DOHH2 (cell line): ENCODE measurements at regions not wholly inside any gene's neighbourhood (a gene's known extent, or its start where the extent isn't known, plus 50 kb on each side); places are given as distances from the start of the nearest gene placed in this dataset.

Experiments used
- H3F3A ChIP-seq: fragments of 200-600 bp; sonication (generic), shearing (Covaris generic); 2 replicates; pipeline ENCODE4 v1.6.0; 2016; ENCODE audit warnings: antibody characterized with exemption, mild to moderate bottlenecking; ENCODE audit not compliant: control insufficient read depth, insufficient read depth
- H3K27ac ChIP-seq: fragments of 200-600 bp; sonication (generic); 2 replicates; pipeline ENCODE4 v1.5.1; 2014; ENCODE audit warnings: low read depth, mild to moderate bottlenecking, low read length, moderate library complexity
- H3K27me3 ChIP-seq: fragments of 200-600 bp; sonication (generic); 2 replicates; pipeline ENCODE4 v1.6.1; 2014; ENCODE audit warnings: mild to moderate bottlenecking, low read length, mixed read lengths; ENCODE audit not compliant: control insufficient read depth
- H3K36me3 ChIP-seq: fragments of 200-600 bp; sonication (generic); 2 replicates; pipeline ENCODE4 v1.6.1; 2014; ENCODE audit warnings: mild to moderate bottlenecking, low read length, moderate library complexity, mixed read lengths; ENCODE audit not compliant: control insufficient read depth
- H3K4me1 ChIP-seq: fragments of 200-600 bp; sonication (generic); 2 replicates; pipeline ENCODE4 v1.6.1; 2014; ENCODE audit warnings: mild to moderate bottlenecking, low read length, mixed read lengths; ENCODE audit not compliant: control insufficient read depth
- H3K4me2 ChIP-seq: fragments of 200-600 bp; sonication (generic); 2 replicates; pipeline ENCODE4 v1.6.0; 2014; ENCODE audit warnings: mild to moderate bottlenecking, low read length, moderate library complexity
- H3K4me3 ChIP-seq: fragments of 200-600 bp; sonication (generic); 2 replicates; pipeline ENCODE4 v1.5.1; 2014; ENCODE audit warnings: mild to moderate bottlenecking, low read length, mixed read lengths
- H3K79me2 ChIP-seq: fragments of 200-600 bp; sonication (generic); 2 replicates; pipeline ENCODE4 v1.6.1; 2014; ENCODE audit warnings: mild to moderate bottlenecking, low read length, mixed read lengths; ENCODE audit not compliant: control insufficient read depth
- H3K9me2 ChIP-seq: fragments of 200-600 bp; sonication (generic); replicated peaks from 2 replicates; pipeline ENCODE4 v1.6.1; 2014; ENCODE audit warnings: mild to moderate bottlenecking, low read length, mixed read lengths; ENCODE audit not compliant: control insufficient read depth
- H3K9me3 ChIP-seq: fragments of 200-600 bp; sonication (generic); 2 replicates; pipeline ENCODE4 v1.6.1; 2014; ENCODE audit warnings: antibody characterized with exemption, low read length, mixed read lengths; ENCODE audit not compliant: control insufficient read depth, insufficient read depth
- H4K20me1 ChIP-seq: fragments of 200-600 bp; sonication (generic); 2 replicates; pipeline ENCODE4 v1.6.0; 2014; ENCODE audit warnings: low read depth, mild to moderate bottlenecking, antibody characterized with exemption, low read length, moderate library complexity; ENCODE audit not compliant: control insufficient read depth, insufficient read depth
- CTCF ChIP-seq: fragments of 200-600 bp; sonication (generic); IDR thresholded peaks from one replicate; pipeline ENCODE4 v1.5.1; 2014; ENCODE audit warnings: antibody characterized with exemption, mild to moderate bottlenecking, low read depth, low read length; ENCODE audit not compliant: poor library complexity, severe bottlenecking
- EZH2phosphoT487 ChIP-seq: fragments of 200-600 bp; sonication (generic); IDR thresholded peaks from 2 replicates; pipeline ENCODE4 v1.6.1; 2017; ENCODE audit warnings: borderline replicate concordance, mild to moderate bottlenecking, antibody characterized with exemption, low read length, moderate library complexity, mixed read lengths

DNA sequence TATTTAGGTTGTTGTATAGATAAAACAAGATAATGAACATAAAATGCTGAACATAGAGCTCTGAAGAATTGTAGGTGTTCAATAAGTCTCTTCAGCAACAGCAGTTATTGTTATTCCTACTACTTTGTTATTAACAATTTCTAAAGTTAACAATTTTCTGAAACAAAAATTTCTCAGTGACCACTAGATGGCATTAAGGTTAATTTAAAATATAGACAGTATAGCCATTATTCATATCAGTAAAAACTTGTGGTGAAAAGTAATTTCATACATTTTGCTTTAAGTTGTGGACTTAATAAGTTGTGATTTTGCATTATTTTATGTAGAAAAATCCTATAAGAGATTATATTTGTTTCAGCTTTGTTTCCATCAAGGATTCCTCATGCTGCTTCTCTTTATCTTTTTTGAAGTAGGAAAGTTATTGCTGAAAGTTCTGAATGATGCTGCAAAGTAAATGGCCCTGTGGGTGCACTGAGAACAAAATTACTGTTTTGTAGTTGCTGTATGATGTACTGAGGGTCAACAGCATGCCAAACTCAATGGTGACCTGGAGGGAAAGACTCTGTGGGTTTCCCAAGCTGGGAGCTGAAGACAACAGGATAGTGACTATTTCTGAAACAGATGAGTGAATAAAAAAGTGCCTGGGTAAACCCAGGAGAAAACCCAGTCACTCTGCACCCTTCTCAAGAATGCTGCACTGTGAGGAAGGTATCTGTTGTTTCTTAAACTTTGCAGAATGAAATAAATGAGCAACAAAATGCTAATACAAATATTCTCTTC is 253.6 kb downstream of the KIF20B start:
- Histone ChIP-seq H3K4me2 (no peak overlapping the region), H3K4me1 (no peaks in the 10 kb centered on the region), H4K20me1 (no peaks in the 10 kb centered on the region), H3K27ac (no peak overlapping the region), H3K36me3 (no peaks in the 10 kb centered on the region), H3K4me3 (no peak overlapping the region), H3K9me2 (no peaks in the 10 kb centered on the region), H3K9me3 (no peaks in the 10 kb centered on the region), H3K79me2 (no peaks in the 10 kb centered on the region), H3K27me3 (no peaks in the 10 kb centered on the region), H3F3A (no peaks in the 10 kb centered on the region)
- TF ChIP-seq CTCF (peak; percentile 59), EZH2phosphoT487 (no peak)

DNA sequence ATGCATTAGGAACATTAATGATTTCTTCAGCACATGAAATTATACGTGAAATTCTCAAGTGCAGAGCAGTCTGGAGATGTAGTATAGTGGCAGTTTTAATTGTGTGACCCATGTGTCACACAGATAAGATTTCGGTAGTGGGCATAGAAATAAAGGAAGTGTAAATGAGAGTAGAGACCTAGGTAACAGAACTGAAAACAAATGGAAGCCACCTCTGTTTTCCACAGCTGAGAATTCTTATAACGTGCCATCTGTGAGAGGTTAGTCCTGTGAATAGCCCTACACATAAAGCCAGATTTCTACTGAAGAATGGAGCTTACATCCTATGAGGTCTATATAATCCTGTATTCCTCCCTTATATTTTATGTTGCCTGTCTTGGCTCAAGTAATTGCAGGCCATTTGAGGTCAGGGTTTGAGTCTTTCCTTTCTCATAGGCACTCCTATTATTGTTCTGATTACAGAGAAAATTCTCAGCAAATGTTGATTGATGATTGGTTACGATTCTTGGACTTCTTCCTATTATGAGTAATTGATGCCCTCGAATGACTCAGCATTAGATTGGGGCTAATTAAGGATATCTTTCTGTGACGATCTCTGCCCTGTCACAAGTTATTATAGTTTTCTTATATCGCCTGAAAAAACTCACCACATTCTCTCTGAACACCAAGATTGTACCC is 258.2 kb downstream of the KIF20B start:
- Histone ChIP-seq H4K20me1 (no peaks in the 10 kb centered on the region), H3K4me2 (no peak overlapping the region), H3K9me2 (no peaks in the 10 kb centered on the region), H3F3A (no peaks in the 10 kb centered on the region), H3K36me3 (no peaks in the 10 kb centered on the region), H3K9me3 (no peaks in the 10 kb centered on the region), H3K79me2 (no peaks in the 10 kb centered on the region), H3K27ac (no peak overlapping the region), H3K4me1 (no peaks in the 10 kb centered on the region), H3K27me3 (no peaks in the 10 kb centered on the region), H3K4me3 (no peak overlapping the region)
- TF ChIP-seq EZH2phosphoT487 (no peak), CTCF (no peak)

GRCh38 chr10:89963451-89964102 is 262.2 kb downstream of the KIF20B start:
- Histone ChIP-seq H3K27ac (no peak overlapping the region), H3K9me3 (no peaks in the 10 kb centered on the region), H3K4me1 (no peaks in the 10 kb centered on the region), H3K9me2 (no peaks in the 10 kb centered on the region), H3K4me2 (no peak overlapping the region), H3K79me2 (no peaks in the 10 kb centered on the region), H3K4me3 (no peak overlapping the region), H3K36me3 (no peaks in the 10 kb centered on the region), H3K27me3 (no peaks in the 10 kb centered on the region), H4K20me1 (no peaks in the 10 kb centered on the region), H3F3A (no peaks in the 10 kb centered on the region)
- no peak for TF ChIP-seq CTCF
- no peak for TF ChIP-seq EZH2phosphoT487
